ENCODE measurements at regions not wholly inside any gene's neighbourhood (a gene's known extent, or its start where the extent isn't known, plus 50 kb on each side); places are given as distances from the start of the nearest gene placed in this dataset.
A peak's percentile ranks its signal among the peaks of the same experiment; 100 is the strongest.
"Not testable (repeated sequence)": the region's sequence is repeated elsewhere in the genome, so short reads cannot be mapped to it uniquely, and the experiment has no call there.

GRCh38 chr10:93127642-93128215 lies 54.0 kb downstream of the CYP26A1 start:
- H3K4me1 ChIP-seq; intact Hi-C loops (cut with DNase I; ENCODE audit: low total_unique reads); H3K27me3 ChIP-seq; H3K4me3 ChIP-seq; H3K36me3 ChIP-seq: not testable (repeated sequence)
- Histone ChIP-seq H3K27ac (peak overlapping the region; percentile 16 to 67 (median 56)), H3K9me3 (peaks cover 0 to 28% (median 11%) of the 10 kb centered on the region in 4 donors)
- peak; percentile 56 to 58 for DNase-seq
- 31 to 70% (median 45%) methylated on average over 9 of the region's 9 CpGs for WGBS, 5 donors

- intact Hi-C loops (cut with DNase I; ENCODE audit: low total_unique reads) = no loop called here
These were observed 58.3 kb downstream of the CYP26A1 start for GRCh38 chr10:93131986-93132385.

GRCh38 chr10:93138113-93138870 lies 64.6 kb downstream of the CYP26A1 start:
- Histone ChIP-seq H3K9me3 (no peaks in the 10 kb centered on the region), H3K27me3 (no peaks in the 10 kb centered on the region), H3K27ac (no peak overlapping the region), H3K4me3 (no peak overlapping the region), H3K4me1 (no peaks in the 10 kb centered on the region), H3K36me3 (no peaks in the 10 kb centered on the region)
- no peak for DNase-seq
- TF ChIP-seq EP300 (IDR thresholded peaks at IDR 0.05) (no peak), POLR2AphosphoS5 (IDR thresholded peaks at IDR 0.05) (no peak), POLR2A (IDR thresholded peaks at IDR 0.05) (no peak), CTCF (IDR thresholded peaks at IDR 0.05) (no peak)
- intact Hi-C loops (cut with DNase I; ENCODE audit: low total_unique reads) = no loop called here
- 83 to 95% (median 89%) methylated on average over 11 of the region's 11 CpGs for WGBS, 5 donors

More at GRCh38 chr10:93131986-93132385, 58.3 kb downstream of the CYP26A1 start:
- Histone ChIP-seq H3K36me3 (no peaks in the 10 kb centered on the region), H3K27me3 (no peaks in the 10 kb centered on the region), H3K27ac (no peak overlapping the region), H3K4me1 (no peaks in the 10 kb centered on the region), H3K4me3 (no peak overlapping the region), H3K9me3 (peaks cover 0 to 15% (median under 1%) of the 10 kb centered on the region in 4 donors)
- 47 to 63% (median 53%) methylated on average over 6 of the region's 6 CpGs for WGBS, 5 donors
- TF ChIP-seq POLR2A (IDR thresholded peaks at IDR 0.05) (no peak), EP300 (IDR thresholded peaks at IDR 0.05) (no peak), CTCF (IDR thresholded peaks at IDR 0.05) (no peak), POLR2AphosphoS5 (IDR thresholded peaks at IDR 0.05) (no peak)
- DNase-seq = no peak

GRCh38 chr10:93139059-93139655 lies 65.5 kb downstream of the CYP26A1 start:
- no peak overlapping the region for H3K27ac ChIP-seq
- H3K4me3 ChIP-seq = no peak overlapping the region
- WGBS, 5 donors = 35 to 53% (median 45%) methylated on average over 5 of the region's 5 CpGs
- peaks cover 0 to 2% (median 0%) of the 10 kb centered on the region in 3 donors for H3K27me3 ChIP-seq
- no peak for DNase-seq
- H3K9me3 ChIP-seq = no peaks in the 10 kb centered on the region
- no peaks in the 10 kb centered on the region for H3K4me1 ChIP-seq
- intact Hi-C loops (cut with DNase I; ENCODE audit: low total_unique reads) = no loop called here
- TF ChIP-seq POLR2A (IDR thresholded peaks at IDR 0.05) = no peak
- no peak for TF ChIP-seq POLR2AphosphoS5 (IDR thresholded peaks at IDR 0.05)
- no peak for TF ChIP-seq EP300 (IDR thresholded peaks at IDR 0.05)
- no peak for TF ChIP-seq CTCF (IDR thresholded peaks at IDR 0.05)
- no peaks in the 10 kb centered on the region for H3K36me3 ChIP-seq
